ENCODE measurements at regions not wholly inside any gene's neighbourhood (a gene's known extent, or its start where the extent isn't known, plus 50 kb on each side); places are given as distances from the start of the nearest gene placed in this dataset.
"Not testable (repeated sequence)": the region's sequence is repeated elsewhere in the genome, so short reads cannot be mapped to it uniquely, and the experiment has no call there.

- DNase-seq, result no peak
Measured at GRCh38 chr13:88257706-88258105, 586.5 kb downstream of the SLITRK5 start.

GRCh38 chr13:88263808-88264207, 592.6 kb downstream of the SLITRK5 start:
- no peak for DNase-seq

DNA sequence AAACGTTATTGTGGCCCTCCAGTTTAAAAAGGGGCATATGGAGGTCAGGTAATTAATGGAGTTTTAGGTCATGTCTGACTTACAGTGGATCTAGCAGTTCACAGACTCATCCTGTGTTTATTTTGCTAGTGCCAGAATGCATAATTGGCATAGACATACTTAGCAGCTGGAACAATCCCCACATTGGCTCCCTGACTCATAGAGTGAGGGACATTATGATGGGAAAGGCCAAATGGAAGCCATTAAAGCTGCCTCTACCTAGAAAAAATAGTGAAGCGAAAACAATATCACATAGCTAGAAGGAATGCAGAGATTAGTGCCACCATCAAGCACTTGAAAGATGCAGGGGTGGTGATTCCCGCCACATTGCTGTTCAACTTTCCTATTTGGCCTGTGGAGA, 610.7 kb downstream of the SLITRK5 start:
- no peak for DNase-seq

DNA sequence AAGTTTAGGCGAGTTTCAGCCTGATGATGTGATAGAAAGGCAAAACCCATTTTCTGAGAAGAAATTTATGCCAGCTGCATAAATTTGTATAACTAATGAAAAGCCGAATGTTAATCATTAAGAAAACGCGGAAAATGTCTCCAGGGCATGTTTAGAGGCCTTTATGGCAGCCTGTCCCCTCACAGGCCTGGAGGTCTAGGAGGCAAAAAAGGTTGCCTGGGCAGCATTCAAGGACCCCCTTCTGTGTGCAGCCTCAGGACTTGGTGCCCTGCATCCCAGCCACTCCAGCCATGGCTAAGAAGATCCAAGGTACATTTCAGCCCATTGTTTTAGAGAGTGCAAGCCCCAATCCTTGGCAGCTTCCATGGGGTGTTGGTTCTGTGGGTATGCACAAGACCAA, 614.2 kb downstream of the SLITRK5 start:
- DNase-seq, result no peak

DNA sequence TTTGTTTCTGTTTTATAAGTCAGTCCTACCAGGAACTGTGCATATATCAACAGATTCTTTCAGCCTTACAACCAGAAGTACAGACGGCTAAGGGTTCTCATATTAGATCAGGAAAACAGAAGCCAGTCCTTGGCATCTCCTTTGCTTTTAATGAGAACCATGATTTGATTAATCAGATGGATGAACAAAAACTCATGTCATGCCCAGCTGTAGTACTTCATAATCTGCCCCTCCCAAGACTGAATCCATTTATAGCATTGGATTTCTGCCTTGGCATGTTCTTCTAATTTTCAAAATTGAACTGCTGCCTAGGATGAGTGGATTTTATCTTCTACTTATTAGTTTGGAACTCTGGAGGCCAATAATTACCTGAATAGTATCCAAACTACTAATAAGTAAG, 617.2 kb downstream of the SLITRK5 start:
- no peak for DNase-seq

DNA sequence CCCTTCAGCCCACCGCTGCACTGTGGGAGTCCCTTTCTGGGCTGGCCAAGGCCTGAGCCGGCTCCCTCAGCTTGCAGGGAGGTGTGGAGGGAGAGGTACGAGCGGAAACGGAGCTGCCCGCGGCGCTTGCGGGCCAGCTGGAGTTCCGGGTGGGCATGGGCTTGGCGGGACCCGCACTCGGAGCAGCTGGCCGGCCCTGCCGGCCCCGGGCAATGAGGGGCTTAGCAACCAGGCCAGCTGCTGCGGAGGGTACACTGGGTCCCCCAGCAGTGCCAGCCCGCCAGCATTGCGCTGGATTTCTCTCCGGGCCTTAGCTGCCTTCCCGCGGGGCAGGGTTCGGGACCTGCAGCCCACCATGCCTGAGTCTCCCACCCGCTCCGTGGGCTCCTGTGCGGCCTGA, 620.6 kb downstream of the SLITRK5 start:
- DNase-seq, result not testable (repeated sequence)

DNA sequence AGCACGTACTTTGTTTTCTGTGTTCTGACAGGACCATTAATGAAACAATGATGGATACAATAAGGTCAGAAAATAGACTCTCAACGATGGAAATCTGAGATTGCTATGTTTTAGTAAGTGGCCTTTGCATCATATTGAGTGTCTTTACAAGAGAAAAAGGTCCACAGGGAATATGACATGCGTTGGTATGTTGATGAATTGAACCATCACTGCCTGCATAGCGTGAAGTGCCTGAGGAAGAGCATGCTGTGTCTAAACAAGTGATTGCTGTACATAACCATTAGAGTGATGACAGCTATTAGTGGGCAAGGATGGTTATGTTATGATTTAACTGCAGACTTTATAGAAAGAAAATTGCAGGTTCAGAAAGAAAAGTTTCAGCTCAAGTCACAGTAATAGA, 623.2 kb downstream of the SLITRK5 start:
- DNase-seq, result no peak

- no peak for DNase-seq
Measured at GRCh38 chr13:88303157-88303556, 632.0 kb downstream of the SLITRK5 start.

- no peak for DNase-seq
Measured at GRCh38 chr13:88303605-88304004, 632.4 kb downstream of the SLITRK5 start.

- no peak for DNase-seq
Measured at GRCh38 chr13:88314496-88314895, 643.3 kb downstream of the SLITRK5 start.

DNA sequence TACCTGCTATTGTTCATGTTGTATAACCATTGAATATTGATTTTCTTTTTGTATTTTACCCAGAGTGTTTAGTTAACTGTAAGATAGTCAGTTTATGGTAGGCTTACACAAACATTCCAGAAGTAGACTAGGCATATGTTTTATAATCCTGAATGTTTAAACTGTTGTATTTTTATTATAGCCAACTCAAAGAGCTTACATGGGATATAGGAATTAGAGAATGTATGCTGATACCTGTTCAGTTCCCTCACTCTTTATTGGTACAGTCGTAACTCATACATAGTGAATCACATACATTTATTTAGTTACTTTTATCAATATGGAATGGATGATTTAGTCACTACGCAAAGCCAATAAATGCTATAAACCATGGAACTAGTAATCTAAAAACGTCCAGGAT, 657.9 kb downstream of the SLITRK5 start:
- no peak for DNase-seq

DNA sequence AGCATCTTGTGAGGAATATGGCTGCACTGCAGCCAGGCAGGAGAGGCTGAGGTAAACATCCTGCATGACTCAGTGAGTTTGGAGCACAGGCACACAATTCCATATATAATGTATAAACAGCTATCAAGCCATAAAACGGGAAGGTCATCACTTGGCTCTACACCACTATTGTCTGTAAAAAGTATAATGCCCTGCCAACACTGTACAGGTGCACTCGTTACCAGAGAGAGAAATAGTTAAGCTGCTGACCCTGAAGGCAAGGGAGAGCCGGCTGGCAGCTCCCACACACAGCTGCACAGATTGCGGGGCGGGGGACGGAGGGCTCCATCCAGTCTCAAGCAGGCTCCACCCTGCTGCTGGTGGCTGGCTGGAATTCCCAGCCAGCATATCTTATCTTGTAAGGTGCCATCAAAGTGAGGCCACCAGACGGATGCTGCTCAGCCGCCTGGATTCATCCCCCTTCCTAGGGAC, 668.1 kb downstream of the SLITRK5 start:
- no peak for DNase-seq

DNA sequence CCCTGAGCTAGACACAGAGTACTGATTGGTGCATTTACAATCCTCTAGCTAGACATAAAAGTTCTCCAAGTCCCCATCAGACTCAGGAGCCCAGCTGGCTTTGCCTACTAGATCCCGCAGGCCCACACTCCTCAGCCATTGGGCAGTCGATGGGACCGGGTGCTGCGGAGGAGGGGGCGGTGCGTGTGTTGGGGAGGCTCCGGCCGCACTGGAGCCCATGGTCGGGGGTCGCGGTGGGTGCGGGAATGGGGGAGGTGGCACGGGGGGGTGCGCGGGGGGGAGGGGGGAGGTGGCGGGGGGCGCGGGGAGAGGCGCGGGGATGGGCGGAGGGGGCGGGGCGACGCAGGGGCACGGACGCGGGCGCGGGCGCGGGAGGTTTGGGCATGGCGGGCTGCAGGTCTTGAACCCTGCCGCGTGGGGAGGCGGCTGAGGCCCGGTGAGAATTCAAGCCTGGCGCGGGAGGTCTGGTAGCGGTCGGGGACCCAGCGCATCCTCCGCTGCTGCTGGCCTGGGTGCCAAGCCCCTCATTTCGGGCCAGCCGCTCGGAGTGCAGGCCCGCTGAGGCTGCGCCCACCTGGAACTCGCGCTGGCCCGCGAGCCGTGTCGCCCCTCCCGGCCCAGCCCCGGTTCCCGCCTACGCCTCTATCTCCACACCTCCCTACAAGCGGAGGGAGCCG, 674.1 kb downstream of the SLITRK5 start:
- no peak for DNase-seq

DNA sequence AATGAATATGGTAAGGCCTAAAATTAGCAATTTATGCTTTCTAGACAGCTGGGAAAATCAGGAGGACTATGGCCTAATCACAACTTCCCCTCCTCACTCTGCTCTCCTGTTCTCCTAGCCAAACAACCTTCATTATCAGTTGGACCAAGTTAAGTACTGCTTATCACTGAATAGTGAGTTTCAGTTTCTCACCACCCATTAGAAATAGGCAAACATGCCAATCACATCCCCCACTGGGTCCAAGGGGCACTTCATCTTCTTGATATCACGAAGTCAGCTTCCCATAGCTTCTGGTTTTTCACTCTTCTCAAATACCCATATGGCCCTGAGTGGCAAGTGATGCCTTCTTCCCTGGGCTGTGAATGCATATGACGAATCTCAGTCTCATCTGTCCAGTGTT, 689.6 kb downstream of the SLITRK5 start:
- no peak for DNase-seq

GRCh38 chr13:88369866-88370265, 698.7 kb downstream of the SLITRK5 start:
- DNase-seq, result no peak

- no peak for DNase-seq
Measured at GRCh38 chr13:88376760-88377388, 705.7 kb downstream of the SLITRK5 start.

DNA sequence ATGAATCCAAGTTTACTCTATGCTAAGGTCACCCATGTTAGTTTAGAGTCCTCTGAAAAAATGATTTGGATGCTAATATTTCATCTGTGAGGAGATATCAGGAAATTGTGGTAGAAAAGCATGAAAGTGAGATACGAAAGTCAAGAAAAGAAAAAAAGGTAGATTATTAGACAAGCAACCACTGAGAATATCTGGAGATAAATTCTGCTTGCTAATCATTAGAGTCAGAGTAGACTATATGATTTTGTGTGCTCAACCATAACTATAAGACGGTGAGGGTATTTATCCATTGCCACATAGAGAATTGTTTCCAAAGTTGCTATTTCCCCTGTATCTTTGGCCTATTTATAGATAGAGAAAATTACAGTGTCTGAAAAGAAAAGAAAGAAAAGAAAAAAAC, 706.7 kb downstream of the SLITRK5 start:
- no peak for DNase-seq

GRCh38 chr13:88384542-88384941, 713.4 kb downstream of the SLITRK5 start:
- no peak for DNase-seq

DNA sequence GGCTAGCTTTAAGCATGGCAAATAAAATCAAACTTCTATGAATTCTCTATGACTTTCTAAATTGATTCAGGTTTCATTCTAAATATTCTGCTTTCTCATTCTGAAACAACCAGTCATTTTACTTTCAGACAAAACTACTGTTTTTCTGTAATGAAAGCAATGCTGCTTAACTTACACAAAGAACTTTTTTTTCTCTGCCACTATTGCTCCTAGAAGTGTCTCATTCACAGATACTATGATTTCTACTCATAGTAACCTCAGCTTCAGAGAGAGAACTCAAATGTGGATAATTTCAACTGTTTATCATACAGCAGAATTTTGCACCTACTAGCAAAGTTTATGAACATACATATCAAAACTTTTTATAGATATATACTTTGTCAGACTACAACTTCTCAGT, 724.6 kb downstream of the SLITRK5 start:
- no peak for DNase-seq

DNA sequence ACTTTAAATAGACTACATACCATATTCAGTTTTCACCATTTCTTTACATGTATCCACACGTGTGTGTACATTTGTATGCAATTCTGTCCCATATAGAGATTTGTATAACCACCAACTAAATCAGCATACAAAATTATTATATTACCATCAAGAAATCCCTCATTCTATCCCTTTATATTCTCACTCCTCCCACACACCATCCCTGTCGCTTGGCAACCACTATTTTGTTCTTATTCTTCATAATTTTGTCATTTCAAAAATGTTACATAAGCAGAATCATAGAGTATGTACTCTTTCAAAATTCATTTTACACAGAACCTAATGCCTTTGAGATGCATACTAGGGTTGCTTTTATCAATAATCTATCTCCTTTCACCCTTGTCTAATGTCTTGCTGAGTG, 740.5 kb downstream of the SLITRK5 start:
- no peak for DNase-seq

- no peak for DNase-seq
Measured at GRCh38 chr13:88417801-88418200, 746.6 kb downstream of the SLITRK5 start.

GRCh38 chr13:88424463-88424862, 753.3 kb downstream of the SLITRK5 start:
- DNase-seq, result no peak

DNA sequence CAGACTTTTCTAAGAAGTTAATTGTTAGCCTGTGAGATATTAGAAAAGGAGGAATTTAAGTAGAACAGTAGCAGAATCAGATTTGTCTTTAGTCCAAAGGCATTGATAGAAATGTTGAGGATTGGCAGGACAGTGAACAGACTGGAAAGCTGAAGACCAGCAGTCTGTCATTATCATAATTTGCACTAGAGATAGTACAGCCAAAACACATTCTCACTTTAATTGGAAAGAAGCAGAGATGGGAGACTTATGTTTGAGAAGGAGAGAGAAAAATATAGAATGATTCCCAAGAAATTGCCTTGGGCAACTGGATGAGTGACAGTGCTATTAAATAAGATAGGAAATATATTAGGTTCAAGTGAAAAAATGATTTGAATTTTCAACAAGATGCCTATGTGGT, 755.5 kb downstream of the SLITRK5 start:
- no peak for DNase-seq

GRCh38 chr13:88429862-88430261, 758.7 kb downstream of the SLITRK5 start:
- DNase-seq, result no peak

- DNase-seq, result no peak
Measured at GRCh38 chr13:88434953-88435352, 763.8 kb downstream of the SLITRK5 start.
